Caco-2 (cell line): ENCODE measurements at regions not wholly inside any gene's neighbourhood (a gene's known extent, or its start where the extent isn't known, plus 50 kb on each side); places are given as distances from the start of the nearest gene placed in this dataset.

Experiments
- BruUV-seq: library from RNA; stranded (reverse); fragments of 400-500 nt; replicated peaks from 2 replicates; lab custom pipeline; 2021; lab: Mats Ljungman, UMichigan
- CTCF ChIA-PET: fragments of 300-600 bp; sonication (Branson Sonifier 250); formaldehyde crosslinking; loops from one replicate; lab custom pipeline; 2022; ENCODE audit warnings: antibody characterized with exemption; lab: Charles Lee
- POLR2A ChIA-PET: fragments of 300-600 bp; sonication (Branson Sonifier 250); formaldehyde crosslinking; loops from one replicate; lab custom pipeline; 2022; ENCODE audit warnings: antibody characterized with exemption; lab: Charles Lee
- DNase-seq, 2 experiments: peaks; one replicate each; pipeline versions ENCODE4 v3.0.0 to v3.0.0-alpha.2; 2020 to 2022
- H3K27me3 ChIP-seq: replicated peaks from 2 replicates; pipeline ENCODE4 v1.6.0; 2011; ENCODE audit warnings: low read length; ENCODE audit not compliant: control insufficient read depth, insufficient read depth
- H3K36me3 ChIP-seq: 2 replicates; pipeline ENCODE4 v1.5.1; 2011; ENCODE audit warnings: low read length; ENCODE audit not compliant: control insufficient read depth, insufficient read depth
- H3K4me1 ChIP-seq: fragments of 250-450 bp; sonication (Bioruptor Pico); 2 replicates; pipeline ENCODE4 v1.5.1; 2020; ENCODE audit warnings: mild to moderate bottlenecking
- H3K4me3 ChIP-seq: 2 replicates; pipeline ENCODE4 v1.5.1; 2011; ENCODE audit warnings: low read depth, mild to moderate bottlenecking, control low read depth, low read length
- H3K9me3 ChIP-seq: fragments of 250-450 bp; sonication (Bioruptor Pico); 2 replicates; pipeline ENCODE4 v1.5.1; 2020; ENCODE audit warnings: mild to moderate bottlenecking, moderate library complexity
- H3K27ac Mint-ChIP-seq: one replicate; pipeline ENCODE4 v1.8.0; 2022; ENCODE audit warnings: mixed read lengths; ENCODE audit not compliant: unreplicated experiment
- H3K27me3 Mint-ChIP-seq: one replicate; pipeline ENCODE4 v1.8.0; 2022; ENCODE audit warnings: mixed read lengths; ENCODE audit not compliant: insufficient read depth, unreplicated experiment
- H3K36me3 Mint-ChIP-seq: one replicate; pipeline ENCODE4 v1.8.0; 2022; ENCODE audit warnings: mild to moderate bottlenecking, mixed read lengths; ENCODE audit not compliant: insufficient read depth, unreplicated experiment
- H3K4me1 Mint-ChIP-seq: one replicate; pipeline ENCODE4 v1.8.0; 2022; ENCODE audit warnings: low read depth, mixed read lengths; ENCODE audit not compliant: unreplicated experiment
- H3K4me3 Mint-ChIP-seq: one replicate; pipeline ENCODE4 v1.8.0; 2022; ENCODE audit warnings: mild to moderate bottlenecking, moderate library complexity, mixed read lengths; ENCODE audit not compliant: unreplicated experiment
- H3K9me3 Mint-ChIP-seq: one replicate; pipeline ENCODE4 v1.8.0; 2022; ENCODE audit warnings: mixed read lengths; ENCODE audit not compliant: unreplicated experiment
- CTCF ChIP-seq, 2 experiments: fragments of 200-600 bp in 1 of 2; IDR thresholded peaks; 1 replicate in 1 of 2; 2 replicates in 1 of 2; pipeline versions ENCODE4 v1.5.1 to v1.8.0; 2011 to 2022; ENCODE audit warnings: antibody characterized with exemption in 1 of 2, control low read depth in 1 of 2, inconsistent platforms in 1 of 2, low read depth in 1 of 2, low read length in 1 of 2, mild to moderate bottlenecking in 1 of 2, moderate library complexity in 1 of 2; ENCODE audit not compliant: insufficient read depth in 1 of 2, severe bottlenecking in 1 of 2, unreplicated experiment in 1 of 2
- intact Hi-C: fragments of 100-400 bp; cut with micrococcal nuclease; formaldehyde crosslinking; loops from one replicate; pipeline ENCODE4 v1.10.0; 2022; ENCODE audit not compliant: unreplicated experiment

DNA sequence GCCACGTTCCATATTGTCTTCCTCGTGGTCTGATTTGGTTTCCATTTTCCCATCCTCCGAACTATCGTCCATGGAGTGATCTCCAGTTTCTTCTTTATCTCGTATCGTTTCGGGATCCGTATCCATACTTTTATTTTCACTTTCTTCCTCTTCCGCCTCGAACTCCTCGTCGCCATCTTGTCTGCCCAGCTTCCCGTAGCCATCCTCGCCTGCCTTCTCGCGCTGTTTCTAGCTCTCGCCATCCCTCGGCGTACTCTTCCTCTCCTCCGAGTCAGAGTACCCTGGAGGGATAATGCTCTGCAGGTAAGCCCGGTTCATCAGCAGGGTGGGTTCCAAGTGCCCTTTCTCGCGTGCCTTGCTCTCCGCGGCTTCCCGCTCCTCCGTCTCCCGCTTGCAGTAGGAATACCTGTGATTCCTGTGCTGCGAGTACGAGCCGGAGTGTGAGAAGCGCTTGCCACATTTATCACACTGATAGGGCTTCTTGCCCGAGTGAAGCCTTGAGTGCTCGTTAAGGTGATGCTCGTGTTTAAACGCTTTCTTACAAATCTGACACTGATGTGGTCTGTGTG is 134.5 kb upstream of the TAPT1 start:
- H3K4me3 ChIP-seq, result no peak overlapping the region
- DNase-seq, result no peak
- TF ChIP-seq CTCF (IDR thresholded peaks at IDR 0.05; ENCODE audit: insufficient read depth in 1 of 2, low read depth in 1 of 2, low read length in 1 of 2, severe bottlenecking in 1 of 2, unreplicated experiment in 1 of 2), result no peak
- no peak overlapping the region for H3K27ac Mint-ChIP-seq
- no peaks in the 10 kb centered on the region for H3K9me3 ChIP-seq
- no peaks in the 10 kb centered on the region for H3K36me3 ChIP-seq
- ChIA-PET CTCF (no interaction called here), POLR2A (no interaction called here)
- H3K27me3 Mint-ChIP-seq, result peaks cover 7% of the 10 kb centered on the region
- no peaks in the 10 kb centered on the region for H3K27me3 ChIP-seq
- no peaks in the 10 kb centered on the region for H3K4me1 ChIP-seq
- no TSS peak for BruUV-seq
- H3K9me3 Mint-ChIP-seq, result no peaks in the 10 kb centered on the region
- no peaks in the 10 kb centered on the region for H3K36me3 Mint-ChIP-seq
- H3K4me3 Mint-ChIP-seq, result no peak overlapping the region
- intact Hi-C loops, result no loop called here
- no peaks in the 10 kb centered on the region for H3K4me1 Mint-ChIP-seq

DNA sequence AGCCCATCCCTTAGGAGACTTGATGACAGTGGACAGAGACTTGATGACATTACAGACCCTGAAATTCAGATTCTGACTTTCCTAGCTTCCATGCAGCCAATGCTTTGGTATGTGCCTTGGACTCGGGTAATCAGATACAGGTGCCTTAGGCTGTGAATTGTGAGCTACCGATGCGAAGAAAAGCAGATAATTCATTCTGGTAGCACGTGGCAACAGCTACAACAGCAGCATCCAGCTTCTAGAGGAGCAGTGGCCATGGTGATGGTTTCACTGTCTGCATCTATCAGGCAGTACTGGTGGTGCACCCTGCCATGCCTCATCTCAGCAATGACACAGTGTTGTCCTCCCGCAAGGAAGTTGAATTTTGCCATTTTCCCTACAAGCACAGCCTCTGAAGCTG is 126.9 kb upstream of the TAPT1 start:
- no peaks in the 10 kb centered on the region for H3K27me3 ChIP-seq
- peaks cover 18% of the 10 kb centered on the region for H3K27me3 Mint-ChIP-seq
- no peak overlapping the region for H3K4me3 ChIP-seq
- no peak overlapping the region for H3K27ac Mint-ChIP-seq
- H3K9me3 ChIP-seq, result no peaks in the 10 kb centered on the region
- intact Hi-C loops, result no loop called here
- no peaks in the 10 kb centered on the region for H3K36me3 ChIP-seq
- ChIA-PET CTCF (no interaction called here), POLR2A (no interaction called here)
- H3K4me1 Mint-ChIP-seq, result no peaks in the 10 kb centered on the region
- no peaks in the 10 kb centered on the region for H3K4me1 ChIP-seq
- no peak for DNase-seq
- BruUV-seq, result no TSS peak
- H3K9me3 Mint-ChIP-seq, result no peaks in the 10 kb centered on the region
- TF ChIP-seq CTCF (IDR thresholded peaks at IDR 0.05; ENCODE audit: insufficient read depth in 1 of 2, low read depth in 1 of 2, low read length in 1 of 2, severe bottlenecking in 1 of 2, unreplicated experiment in 1 of 2), result no peak
- no peak overlapping the region for H3K4me3 Mint-ChIP-seq
- H3K36me3 Mint-ChIP-seq, result no peaks in the 10 kb centered on the region

- Histone ChIP-seq H3K27me3 (no peaks in the 10 kb centered on the region), H3K9me3 (no peaks in the 10 kb centered on the region), H3K36me3 (no peaks in the 10 kb centered on the region), H3K4me3 (no peak overlapping the region), H3K4me1 (no peaks in the 10 kb centered on the region)
- Mint-ChIP-seq H3K9me3 (no peaks in the 10 kb centered on the region), H3K27me3 (peaks cover 21% of the 10 kb centered on the region), H3K4me1 (no peaks in the 10 kb centered on the region), H3K4me3 (no peak overlapping the region), H3K27ac (no peak overlapping the region), H3K36me3 (no peaks in the 10 kb centered on the region)
- ChIA-PET CTCF (no interaction called here), POLR2A (no interaction called here)
- no peak for DNase-seq
- intact Hi-C loops, result no loop called here
- no TSS peak for BruUV-seq
- TF ChIP-seq CTCF (IDR thresholded peaks at IDR 0.05; ENCODE audit: insufficient read depth in 1 of 2, low read depth in 1 of 2, low read length in 1 of 2, severe bottlenecking in 1 of 2, unreplicated experiment in 1 of 2), result no peak
These were observed 124.9 kb upstream of the TAPT1 start for GRCh38 chr4:16351161-16351560.
